ENCODE measurements at regions not wholly inside any gene's neighbourhood (a gene's known extent, or its start where the extent isn't known, plus 50 kb on each side); places are given as distances from the start of the nearest gene placed in this dataset.

- TF ChIP-seq CTCF (conservative IDR thresholded peaks at IDR 0.05), result no peak
- no peak for TF ChIP-seq ZFX (IDR thresholded peaks at IDR 0.05)
Observed at GRCh38 chr1:103283841-103284669, 175.7 kb upstream of the COL11A1 start.

Data from C4-2B (cell line).